ENCODE measurements at regions not wholly inside any gene's neighbourhood (a gene's known extent, or its start where the extent isn't known, plus 50 kb on each side); places are given as distances from the start of the nearest gene placed in this dataset.

DNA sequence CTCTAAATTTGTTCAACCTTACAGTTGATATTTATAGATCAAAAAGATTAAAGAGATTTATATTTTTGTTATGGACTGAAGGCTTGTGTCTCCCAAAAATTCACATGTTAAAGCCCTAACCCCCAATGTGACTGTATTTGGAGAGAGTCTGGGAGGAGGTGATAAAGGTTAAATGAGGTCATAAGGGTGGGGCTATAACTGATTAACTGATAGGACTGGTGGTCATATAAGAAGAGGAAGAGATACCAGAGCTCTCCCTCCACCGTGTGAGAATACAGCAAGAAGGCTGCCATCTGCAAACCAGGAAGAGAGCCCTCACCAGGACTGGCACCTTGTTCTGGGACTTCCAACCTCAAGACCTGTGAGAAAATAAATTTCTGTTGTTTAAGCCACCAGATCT is 264.3 kb downstream of the ENC1 start:
- no peak overlapping the region for H3K4me3 ChIP-seq (ENCODE audit: low read depth, low read length, poor library complexity, severe bottlenecking)
- no peaks in the 10 kb centered on the region for H3K36me3 ChIP-seq (ENCODE audit: insufficient read depth, low read length, poor library complexity, severe bottlenecking)
- H3K27me3 ChIP-seq (replicated peaks; ENCODE audit: insufficient read depth, low read depth, low read length, poor library complexity), result peaks cover 11% of the 10 kb centered on the region
- no TSS peak for BruUV-seq (replicated peaks)
- DNase-seq (ENCODE audit: low spot score), result no peak
- no peak overlapping the region for H3K27ac ChIP-seq (ENCODE audit: low read depth, low read length, poor library complexity, severe bottlenecking)
- no peaks in the 10 kb centered on the region for H3K9me3 ChIP-seq (ENCODE audit: low read depth, low read length, poor library complexity, severe bottlenecking)
- ChIA-PET CTCF (no interaction called here), POLR2A (ENCODE audit: low non-redundant PET) (no interaction called here)
- intact Hi-C loops (cut with micrococcal nuclease; ENCODE audit: unreplicated experiment), result no loop called here
- no peak for TF ChIP-seq EZH2 (IDR thresholded peaks at IDR 0.05; ENCODE audit: borderline replicate concordance, low read depth, low read length, poor library complexity, severe bottlenecking)
- TF ChIP-seq, protein P1, sequence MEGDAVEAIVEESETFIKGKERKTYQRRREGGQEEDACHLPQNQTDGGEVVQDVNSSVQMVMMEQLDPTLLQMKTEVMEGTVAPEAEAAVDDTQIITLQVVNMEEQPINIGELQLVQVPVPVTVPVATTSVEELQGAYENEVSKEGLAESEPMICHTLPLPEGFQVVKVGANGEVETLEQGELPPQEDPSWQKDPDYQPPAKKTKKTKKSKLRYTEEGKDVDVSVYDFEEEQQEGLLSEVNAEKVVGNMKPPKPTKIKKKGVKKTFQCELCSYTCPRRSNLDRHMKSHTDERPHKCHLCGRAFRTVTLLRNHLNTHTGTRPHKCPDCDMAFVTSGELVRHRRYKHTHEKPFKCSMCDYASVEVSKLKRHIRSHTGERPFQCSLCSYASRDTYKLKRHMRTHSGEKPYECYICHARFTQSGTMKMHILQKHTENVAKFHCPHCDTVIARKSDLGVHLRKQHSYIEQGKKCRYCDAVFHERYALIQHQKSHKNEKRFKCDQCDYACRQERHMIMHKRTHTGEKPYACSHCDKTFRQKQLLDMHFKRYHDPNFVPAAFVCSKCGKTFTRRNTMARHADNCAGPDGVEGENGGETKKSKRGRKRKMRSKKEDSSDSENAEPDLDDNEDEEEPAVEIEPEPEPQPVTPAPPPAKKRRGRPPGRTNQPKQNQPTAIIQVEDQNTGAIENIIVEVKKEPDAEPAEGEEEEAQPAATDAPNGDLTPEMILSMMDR (conservative IDR thresholded peaks at IDR 0.05; ENCODE audit: low read depth, low read length), result no peak
- H3K4me1 ChIP-seq (ENCODE audit: insufficient read depth, low read length, poor library complexity, severe bottlenecking), result peaks cover 3% of the 10 kb centered on the region

DNA sequence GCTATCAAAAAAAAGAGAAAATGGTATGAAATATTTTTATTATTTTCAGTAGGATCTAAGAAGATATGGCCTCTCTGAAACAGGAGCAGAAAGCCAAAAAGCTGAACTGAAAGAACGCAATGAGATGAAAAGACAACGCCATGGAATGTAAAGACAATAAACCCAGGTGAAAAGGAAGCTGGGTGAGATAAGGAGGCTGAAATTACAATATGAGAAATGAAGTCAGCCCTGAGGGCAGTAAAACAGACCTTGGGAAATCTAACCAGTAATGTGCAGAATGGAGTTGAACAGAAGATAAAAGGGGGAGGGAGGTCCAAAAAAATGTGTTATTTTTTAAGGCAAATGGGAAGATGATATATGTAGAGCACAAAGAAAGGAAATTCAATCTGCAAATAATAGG is 265.3 kb downstream of the ENC1 start:
- DNase-seq (ENCODE audit: low spot score), result no peak
- no TSS peak for BruUV-seq (replicated peaks)
- Histone ChIP-seq H3K27me3 (replicated peaks; ENCODE audit: insufficient read depth, low read depth, low read length, poor library complexity) (peaks cover 11% of the 10 kb centered on the region), H3K36me3 (ENCODE audit: insufficient read depth, low read length, poor library complexity, severe bottlenecking) (no peaks in the 10 kb centered on the region), H3K4me1 (ENCODE audit: insufficient read depth, low read length, poor library complexity, severe bottlenecking) (peaks cover 3% of the 10 kb centered on the region), H3K4me3 (ENCODE audit: low read depth, low read length, poor library complexity, severe bottlenecking) (no peak overlapping the region), H3K9me3 (ENCODE audit: low read depth, low read length, poor library complexity, severe bottlenecking) (no peaks in the 10 kb centered on the region), H3K27ac (ENCODE audit: low read depth, low read length, poor library complexity, severe bottlenecking) (no peak overlapping the region)
- ChIA-PET POLR2A (ENCODE audit: low non-redundant PET) (no interaction called here), CTCF (no interaction called here)
- TF ChIP-seq, protein P1 (conservative IDR thresholded peaks at IDR 0.05; ENCODE audit: low read depth, low read length), result no peak
- no peak for TF ChIP-seq EZH2 (IDR thresholded peaks at IDR 0.05; ENCODE audit: borderline replicate concordance, low read depth, low read length, poor library complexity, severe bottlenecking)
- intact Hi-C loops (cut with micrococcal nuclease; ENCODE audit: unreplicated experiment), result no loop called here

DNA sequence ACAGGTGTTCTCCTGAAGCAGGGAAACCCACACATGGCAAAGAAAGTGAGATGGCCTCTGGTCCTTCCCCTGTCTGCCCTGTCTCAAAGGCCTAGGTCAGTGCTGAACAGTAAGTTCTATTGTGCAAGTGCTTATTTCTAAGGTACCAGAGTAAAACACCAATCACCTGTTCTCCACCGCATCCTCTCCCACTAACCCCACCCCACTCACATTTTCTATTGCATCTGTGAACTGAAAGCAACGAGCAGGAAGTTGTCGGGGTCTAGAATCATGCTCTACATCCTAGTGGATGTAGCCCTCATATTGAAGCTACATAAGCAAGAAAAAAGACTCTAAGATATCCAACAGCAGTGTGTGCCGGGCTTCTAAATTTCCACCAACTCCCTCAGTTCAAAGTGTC is 265.9 kb downstream of the ENC1 start:
- no peaks in the 10 kb centered on the region for H3K36me3 ChIP-seq (ENCODE audit: insufficient read depth, low read length, poor library complexity, severe bottlenecking)
- H3K27ac ChIP-seq (ENCODE audit: low read depth, low read length, poor library complexity, severe bottlenecking), result no peak overlapping the region
- no peaks in the 10 kb centered on the region for H3K9me3 ChIP-seq (ENCODE audit: low read depth, low read length, poor library complexity, severe bottlenecking)
- no peak for TF ChIP-seq EZH2 (IDR thresholded peaks at IDR 0.05; ENCODE audit: borderline replicate concordance, low read depth, low read length, poor library complexity, severe bottlenecking)
- TF ChIP-seq, protein P1 (conservative IDR thresholded peaks at IDR 0.05; ENCODE audit: low read depth, low read length), result no peak
- intact Hi-C loops (cut with micrococcal nuclease; ENCODE audit: unreplicated experiment), result no loop called here
- H3K4me3 ChIP-seq (ENCODE audit: low read depth, low read length, poor library complexity, severe bottlenecking), result no peak overlapping the region
- peaks cover 3% of the 10 kb centered on the region for H3K4me1 ChIP-seq (ENCODE audit: insufficient read depth, low read length, poor library complexity, severe bottlenecking)
- POLR2A ChIA-PET (ENCODE audit: low non-redundant PET), result no interaction called here
- DNase-seq (ENCODE audit: low spot score), result no peak
- CTCF ChIA-PET, result no interaction called here
- peaks cover 11% of the 10 kb centered on the region for H3K27me3 ChIP-seq (replicated peaks; ENCODE audit: insufficient read depth, low read depth, low read length, poor library complexity)
- BruUV-seq (replicated peaks), result no TSS peak
